ENCODE measurements at regions not wholly inside any gene's neighbourhood (a gene's known extent, or its start where the extent isn't known, plus 50 kb on each side); places are given as distances from the start of the nearest gene placed in this dataset.
A peak's percentile ranks its signal among the peaks of the same experiment; 100 is the strongest.

DNA sequence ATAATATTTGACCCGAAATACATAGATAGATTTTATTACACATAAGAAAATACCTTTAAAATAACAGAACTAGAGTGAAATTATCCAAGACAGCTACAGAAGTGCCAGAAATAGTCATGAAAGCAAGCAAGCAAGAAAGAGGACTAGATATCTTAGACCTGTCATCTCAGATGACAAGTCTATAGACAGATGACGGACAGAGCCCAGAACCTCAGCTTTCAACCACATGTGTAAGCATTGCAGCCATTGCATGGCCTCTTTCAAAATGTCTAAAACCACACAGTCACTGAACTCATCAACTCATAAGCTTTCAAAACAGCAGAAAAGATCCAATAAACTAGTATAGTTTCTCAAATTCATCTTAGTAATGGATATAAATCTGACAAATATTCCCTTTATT lies 59.8 kb upstream of the FHIT start:
- DNase-seq = no peak

DNA sequence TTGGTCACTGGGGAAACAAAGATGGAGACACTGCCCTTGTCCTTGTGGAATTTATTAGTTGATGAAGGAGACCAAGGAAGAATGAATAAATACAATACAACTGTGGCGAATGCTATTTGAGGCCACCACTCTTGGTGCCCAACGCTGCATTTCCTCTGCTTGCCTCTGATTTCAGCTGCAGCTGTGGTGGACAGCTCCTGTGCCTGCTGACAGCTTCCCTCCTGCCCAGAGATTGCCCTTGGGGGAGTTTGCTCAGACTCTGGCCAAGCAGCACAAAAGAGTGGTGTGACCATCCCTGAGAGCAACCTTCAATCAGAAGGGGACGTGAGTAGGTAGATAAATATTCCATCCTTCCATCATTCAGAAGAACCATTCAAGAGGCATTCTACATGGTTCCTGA lies 64.6 kb upstream of the FHIT start:
- no peak for DNase-seq

GRCh38 chr3:61323094-61323493 lies 71.8 kb upstream of the FHIT start:
- peak; percentile 47 for DNase-seq

DNA sequence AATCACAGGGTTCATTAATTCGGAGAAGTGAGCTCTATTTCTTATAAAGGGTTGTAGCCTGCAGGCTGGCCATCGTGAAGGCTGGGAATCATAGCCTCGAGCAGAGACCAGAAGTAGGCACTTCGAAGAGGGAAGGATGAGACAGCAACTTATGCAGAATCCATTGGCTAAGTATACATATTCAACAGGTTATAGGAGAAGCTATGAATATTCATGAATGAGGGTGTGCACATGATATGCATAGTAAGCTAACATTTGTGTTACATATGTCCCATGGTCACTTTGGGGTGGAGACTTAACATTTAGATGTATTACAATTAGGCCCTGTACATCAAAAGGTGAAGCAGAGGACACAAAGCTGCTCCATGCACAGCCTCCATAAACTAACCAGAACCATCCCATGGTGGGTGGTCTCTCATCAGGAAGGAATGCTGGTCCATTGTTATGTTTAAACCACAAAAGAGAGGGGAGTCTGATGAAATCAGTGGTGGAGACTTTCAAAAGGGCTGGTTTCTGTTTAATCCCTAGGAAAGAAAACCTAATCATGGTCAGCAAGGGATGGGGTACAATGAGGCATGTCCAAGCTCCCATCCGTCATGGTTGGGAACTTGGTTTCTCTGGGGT lies 80.8 kb upstream of the FHIT start:
- DNase-seq = no peak

DNA sequence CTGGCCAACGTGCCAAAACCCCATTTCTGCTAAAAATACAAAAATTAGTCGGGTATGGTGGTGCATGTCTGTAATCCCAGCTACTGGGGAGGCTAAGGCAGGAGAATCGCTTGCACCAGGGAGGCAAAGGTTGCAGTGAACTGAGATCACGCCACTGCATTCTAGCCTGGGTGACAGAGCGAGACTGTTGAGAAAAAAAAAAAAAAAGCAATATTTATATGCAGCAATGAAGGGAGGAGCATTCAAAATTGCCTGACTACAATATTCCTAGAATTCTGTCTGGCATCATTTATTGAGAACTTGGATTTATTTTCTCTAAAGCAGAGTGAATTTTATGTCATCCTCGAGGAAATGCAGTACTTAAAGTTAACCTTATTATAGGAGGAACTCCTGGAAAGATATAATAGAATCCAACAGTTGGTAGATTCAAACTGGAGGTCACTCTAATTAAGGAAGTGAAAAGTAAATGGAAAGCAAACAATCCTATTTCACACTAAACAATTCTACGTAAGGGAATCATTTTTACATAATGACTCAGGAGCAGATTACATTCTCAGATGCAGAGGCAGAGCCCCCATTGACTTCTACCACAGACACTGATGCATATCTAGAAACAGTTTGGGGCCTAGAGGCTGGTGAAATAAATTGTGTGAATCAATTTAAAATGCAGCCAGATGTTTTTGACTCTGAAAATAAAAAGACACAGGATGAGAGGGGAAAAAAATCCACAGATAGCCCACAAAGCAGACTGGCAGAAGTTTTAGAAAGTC lies 82.1 kb upstream of the FHIT start:
- no peak for DNase-seq

- DNase-seq = no peak
Measured at GRCh38 chr3:61334783-61335182, 83.5 kb upstream of the FHIT start.

- no peak for DNase-seq
Measured at GRCh38 chr3:61340931-61341461, 89.7 kb upstream of the FHIT start.

GRCh38 chr3:61343543-61343942 lies 92.3 kb upstream of the FHIT start:
- DNase-seq = no peak

DNA sequence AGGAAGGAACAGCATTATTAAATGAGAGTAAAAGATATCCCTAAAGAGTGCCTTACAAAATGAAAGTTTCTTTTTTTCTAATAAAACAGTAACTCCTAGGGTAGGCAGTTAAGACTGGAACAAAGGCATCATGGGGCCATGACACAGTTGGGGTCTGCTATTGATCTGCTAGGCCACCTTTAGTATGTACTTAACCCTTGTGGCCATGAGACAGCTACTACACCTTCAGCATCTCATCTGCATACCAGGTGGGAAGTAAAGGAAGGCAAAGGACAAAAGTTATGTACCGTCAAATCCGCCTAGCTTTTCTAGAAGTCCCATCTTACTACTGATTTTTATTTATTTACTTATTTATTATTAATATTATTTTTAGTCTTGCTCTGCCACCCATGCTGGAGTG lies 93.8 kb upstream of the FHIT start:
- DNase-seq = no peak

DNA sequence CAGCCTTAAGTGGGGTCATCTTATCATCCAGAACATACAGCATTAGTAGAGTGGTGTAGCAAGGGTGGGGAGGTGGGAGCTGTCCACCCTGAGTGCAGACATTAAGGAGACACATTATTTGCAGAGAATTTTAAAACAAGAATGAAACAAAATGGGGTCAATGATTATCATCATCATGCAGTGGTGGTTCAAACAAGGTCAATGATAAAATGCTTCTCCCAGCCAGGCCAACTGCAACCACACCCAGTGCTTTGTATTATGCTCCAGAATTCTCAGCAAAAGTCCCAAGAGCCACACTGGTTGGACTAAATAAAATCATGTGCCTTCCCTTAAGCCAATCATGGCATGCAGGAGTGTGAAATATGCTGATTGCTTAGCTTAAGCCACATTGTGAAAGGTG lies 96.7 kb upstream of the FHIT start:
- no peak for DNase-seq

- no peak for DNase-seq
Measured at GRCh38 chr3:61349717-61350116, 98.5 kb upstream of the FHIT start.

DNA sequence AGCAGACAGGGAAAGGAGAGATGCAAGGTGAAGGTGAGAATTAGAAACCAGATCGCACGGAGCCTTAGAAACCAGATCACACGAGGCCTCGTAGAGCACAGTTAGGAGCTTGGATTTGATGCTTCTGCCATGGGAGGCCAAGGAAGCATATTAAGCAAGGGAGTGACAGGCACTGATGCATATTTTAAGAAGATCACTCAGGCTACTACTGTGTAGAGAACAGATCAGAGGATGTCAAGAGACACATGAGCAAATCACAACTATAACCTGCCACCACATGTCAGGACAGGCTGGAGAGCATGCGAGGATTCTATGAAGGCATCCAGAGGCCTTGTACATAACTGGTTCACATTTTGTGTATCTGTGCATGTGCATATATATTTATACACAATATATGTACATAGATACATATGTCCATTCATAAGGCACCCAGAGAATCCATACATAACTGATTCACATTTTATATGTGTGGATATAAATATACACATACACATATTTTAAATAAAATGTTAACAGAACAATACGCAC lies 99.6 kb upstream of the FHIT start:
- DNase-seq = no peak

DNA sequence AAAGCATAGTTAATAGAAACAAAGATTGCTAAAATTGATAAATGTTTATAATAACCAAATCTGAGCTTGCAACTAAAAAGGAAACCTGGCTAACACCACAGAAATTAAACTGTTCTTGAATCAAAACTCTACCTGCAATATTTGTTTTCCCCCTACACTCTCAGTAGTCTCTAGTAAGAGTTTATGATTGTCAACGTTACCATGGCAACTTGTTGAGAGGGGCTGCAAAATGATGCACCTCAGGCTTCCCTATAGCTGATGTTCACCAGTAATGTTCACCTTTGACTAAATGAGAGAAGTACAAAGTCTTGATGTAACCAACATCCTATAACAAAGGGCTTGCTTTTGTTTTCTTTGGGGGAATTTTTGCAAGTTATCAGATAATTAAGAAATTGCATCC lies 101.1 kb upstream of the FHIT start:
- DNase-seq = no peak

DNA sequence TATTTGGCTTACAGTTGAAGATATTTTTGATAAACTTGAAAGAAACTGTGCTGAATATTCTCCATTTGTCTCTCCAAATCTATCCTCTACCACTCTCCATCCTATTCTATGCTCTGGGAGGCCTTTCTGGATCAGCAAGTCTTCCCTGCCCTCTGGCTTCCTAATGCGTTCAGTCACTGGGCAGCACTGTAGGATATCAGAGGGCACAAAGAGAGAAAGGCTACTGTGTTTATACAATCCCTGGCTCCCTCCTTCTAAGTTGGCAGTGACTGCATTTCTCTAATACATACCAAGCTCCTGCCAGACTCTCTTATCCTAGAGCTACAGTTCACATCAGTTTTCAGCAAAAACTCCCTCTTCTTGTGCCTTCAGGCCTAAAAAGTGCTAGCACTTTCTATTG lies 102.1 kb upstream of the FHIT start:
- DNase-seq = no peak

- DNase-seq = no peak
Measured at GRCh38 chr3:61354604-61355003, 103.4 kb upstream of the FHIT start.

- no peak for DNase-seq
Measured at GRCh38 chr3:61356685-61357084, 105.4 kb upstream of the FHIT start.

GRCh38 chr3:61357902-61358301 lies 106.7 kb upstream of the FHIT start:
- DNase-seq = no peak

DNA sequence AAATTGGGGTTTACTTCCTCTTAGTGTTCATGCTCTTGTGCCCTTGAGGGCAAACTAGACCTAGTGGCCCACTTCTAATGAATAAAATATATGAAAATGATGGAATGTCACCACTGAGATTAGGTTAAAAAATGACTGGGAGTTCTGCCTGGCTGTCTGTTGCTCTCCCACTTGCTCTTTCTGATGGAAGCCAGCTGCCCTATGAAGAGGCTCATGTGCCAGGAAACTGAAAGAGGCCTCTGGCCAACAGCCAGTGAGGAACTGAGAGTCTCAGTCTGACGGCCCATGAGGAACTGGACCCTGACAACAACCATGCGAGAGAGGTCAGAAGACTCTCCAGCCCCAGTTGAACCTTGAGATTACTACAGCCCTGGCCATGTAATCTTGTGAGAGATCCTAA lies 107.1 kb upstream of the FHIT start:
- no peak for DNase-seq

DNA sequence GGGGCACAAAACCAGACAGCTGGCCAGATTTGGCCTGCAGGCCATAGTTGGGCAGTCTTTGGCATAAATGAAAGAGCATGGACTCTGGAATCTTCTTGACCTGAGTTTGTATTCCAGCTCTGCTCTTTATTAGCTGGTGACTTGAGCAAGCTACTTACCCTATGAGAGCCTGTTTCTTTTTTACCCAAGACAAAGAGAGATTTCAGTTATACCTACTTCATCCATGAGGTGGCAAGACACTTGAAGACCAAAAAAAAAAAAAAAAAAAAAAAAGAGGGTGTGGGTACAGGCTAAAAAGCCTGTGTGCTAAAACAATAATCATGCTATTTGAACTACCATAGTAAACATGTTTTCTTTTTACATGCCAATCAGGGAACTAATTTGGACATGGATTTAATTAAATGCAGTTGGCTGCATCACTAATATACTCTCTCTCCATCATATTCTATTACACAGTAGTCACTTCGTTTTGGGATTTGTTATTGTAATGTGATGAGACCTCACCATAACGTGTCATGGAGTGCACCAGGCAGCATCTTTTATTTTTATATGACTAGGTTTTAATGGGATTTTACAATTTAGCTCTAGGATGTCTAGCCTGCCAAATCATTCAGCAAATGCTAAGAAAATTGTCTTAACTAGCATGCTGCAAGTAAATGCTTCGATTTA lies 109.2 kb upstream of the FHIT start:
- no peak for DNase-seq

- DNase-seq = no peak
Measured at GRCh38 chr3:61369678-61370077, 118.4 kb upstream of the FHIT start.

- DNase-seq = no peak
Measured at GRCh38 chr3:61371123-61371522, 119.9 kb upstream of the FHIT start.

DNA sequence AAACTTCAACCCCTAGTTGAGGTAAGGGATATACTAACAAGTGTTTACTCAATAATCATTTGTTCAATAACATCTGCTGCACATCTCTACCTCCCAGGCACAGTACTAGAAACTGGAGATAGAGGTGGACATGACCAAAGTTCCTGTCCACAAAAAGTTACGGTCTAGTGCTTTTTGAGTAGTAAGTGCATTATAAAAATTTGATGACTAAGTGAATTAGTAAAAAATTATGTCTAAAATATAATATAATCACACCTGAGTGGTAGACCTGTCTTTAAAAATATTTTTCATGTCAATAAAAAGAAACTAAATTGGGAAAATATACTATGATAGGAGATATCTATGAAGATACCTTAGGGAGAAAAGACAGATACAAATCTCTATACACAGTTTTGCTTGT lies 121.5 kb upstream of the FHIT start:
- DNase-seq = no peak

GRCh38 chr3:61378311-61378710 lies 127.1 kb upstream of the FHIT start:
- DNase-seq = no peak

All from NCI-H345 (cell line).